GM18861 (cell line): ENCODE measurements at regions not wholly inside any gene's neighbourhood (a gene's known extent, or its start where the extent isn't known, plus 50 kb on each side); places are given as distances from the start of the nearest gene placed in this dataset.

Experiments used
- ATAC-seq: cut with Tn5 transposase; IDR thresholded peaks from one replicate; pipeline ENCODE4 v1.9.1; 2021; ENCODE audit not compliant: unreplicated experiment

DNA sequence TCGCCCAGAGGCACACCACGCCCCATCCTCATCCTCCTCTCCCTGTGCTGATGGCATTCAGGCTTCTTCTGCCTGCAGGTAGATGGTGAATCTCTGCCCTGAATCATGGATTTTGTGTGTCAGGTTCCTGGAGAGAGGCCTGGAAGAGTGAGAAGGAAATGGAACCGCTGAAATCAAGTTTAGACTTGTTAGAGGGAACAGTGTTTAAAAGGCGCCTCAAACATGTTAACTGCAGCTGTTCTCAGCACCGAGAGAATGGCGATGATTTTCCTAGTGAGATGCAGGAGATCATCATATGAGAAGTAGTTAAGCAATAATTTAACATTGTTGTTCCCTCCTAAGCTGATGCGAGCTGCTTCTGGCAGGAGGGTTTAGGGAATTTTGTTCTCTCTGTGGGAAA, 744.4 kb upstream of the EEF2KMT start:
- ATAC-seq, result no peak

DNA sequence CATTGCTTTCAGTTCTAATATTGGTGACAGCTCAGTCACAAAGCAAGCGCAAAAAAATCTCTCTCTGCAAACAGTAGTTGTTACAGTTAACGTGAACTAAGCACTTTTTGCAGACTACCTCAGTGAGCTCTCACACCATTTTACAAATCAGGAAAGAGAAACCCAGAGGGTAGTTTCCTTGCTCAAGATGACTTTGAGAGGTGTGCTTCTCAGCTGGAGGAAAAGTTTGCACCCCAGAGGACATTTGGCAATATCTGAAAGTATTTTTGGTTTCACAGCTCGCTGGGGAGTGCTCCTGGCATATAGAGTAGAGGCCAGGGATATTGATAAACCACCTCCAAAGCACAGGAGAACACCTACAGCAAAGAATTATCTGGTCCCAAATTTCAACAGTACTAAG, 741.1 kb upstream of the EEF2KMT start:
- ATAC-seq, result no peak

DNA sequence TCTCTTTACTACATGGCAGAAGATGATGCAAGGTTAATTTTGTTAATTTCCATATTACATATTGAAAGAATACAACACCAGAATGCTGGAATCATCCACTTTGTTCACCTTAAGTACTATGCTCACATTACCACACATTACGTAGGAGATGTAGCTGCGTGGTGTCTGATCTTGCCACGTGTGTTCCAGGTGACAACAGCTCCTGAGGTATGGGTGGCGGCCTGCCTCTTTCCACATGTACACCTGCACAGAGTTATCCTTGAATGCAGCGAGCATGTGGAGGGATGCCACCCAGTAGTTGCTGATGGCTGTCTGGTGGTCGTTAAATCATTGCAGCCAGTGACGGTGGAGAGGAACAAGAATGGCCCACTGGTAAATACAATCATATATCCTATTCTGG, 740.5 kb upstream of the EEF2KMT start:
- ATAC-seq, result no peak

DNA sequence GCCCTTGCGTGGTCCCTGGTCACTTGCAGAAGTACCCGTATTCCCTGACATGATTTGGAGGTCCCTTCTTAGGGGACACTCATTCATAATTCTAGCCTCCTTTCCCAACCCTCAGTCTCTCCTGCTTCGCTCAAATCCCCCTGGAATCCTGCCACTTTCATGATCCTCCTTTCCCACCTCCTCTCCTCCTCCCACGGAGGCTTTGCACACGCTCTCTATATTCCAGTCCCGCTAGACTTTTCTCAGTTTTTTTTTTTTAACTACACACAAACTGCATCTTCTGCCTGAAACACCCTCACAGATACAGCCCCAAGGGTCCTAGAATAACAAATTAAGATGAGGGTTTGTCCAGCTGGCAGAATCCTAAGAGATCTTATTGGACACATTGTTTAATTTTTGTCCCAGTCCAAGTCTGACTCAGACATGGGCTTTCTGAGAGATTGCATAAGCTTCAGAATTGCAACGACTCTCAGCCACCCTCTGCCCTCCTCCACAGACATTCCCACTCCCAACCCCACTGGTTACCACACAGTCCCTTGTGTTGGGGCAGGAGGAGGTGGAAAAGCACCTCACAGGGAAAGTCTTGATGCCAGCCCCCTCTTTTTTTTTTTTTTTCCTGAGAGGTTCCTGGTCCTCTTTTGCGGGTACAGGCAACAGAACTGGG, 739.5 kb upstream of the EEF2KMT start:
- no peak for ATAC-seq

DNA sequence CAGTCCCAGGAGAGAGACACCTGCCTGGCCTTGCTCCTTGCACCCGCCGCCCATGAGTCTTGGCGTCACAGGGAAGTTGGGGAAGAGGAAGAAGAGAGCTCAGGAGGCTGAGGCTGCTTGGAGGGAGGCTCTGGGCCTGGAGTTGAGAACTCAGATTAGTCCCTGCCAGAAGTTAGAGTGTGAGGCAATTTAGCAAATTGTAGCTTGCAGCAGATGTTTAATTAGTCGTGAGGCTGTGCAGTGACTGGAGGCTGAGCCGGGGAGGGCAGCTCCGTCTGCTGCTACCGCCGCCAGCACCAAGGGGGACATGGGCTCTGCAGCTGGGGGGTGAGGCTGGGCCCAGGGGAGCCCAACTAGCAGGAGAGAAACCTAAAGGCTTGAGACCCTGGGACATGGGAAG, 738.3 kb upstream of the EEF2KMT start:
- ATAC-seq, result no peak

DNA sequence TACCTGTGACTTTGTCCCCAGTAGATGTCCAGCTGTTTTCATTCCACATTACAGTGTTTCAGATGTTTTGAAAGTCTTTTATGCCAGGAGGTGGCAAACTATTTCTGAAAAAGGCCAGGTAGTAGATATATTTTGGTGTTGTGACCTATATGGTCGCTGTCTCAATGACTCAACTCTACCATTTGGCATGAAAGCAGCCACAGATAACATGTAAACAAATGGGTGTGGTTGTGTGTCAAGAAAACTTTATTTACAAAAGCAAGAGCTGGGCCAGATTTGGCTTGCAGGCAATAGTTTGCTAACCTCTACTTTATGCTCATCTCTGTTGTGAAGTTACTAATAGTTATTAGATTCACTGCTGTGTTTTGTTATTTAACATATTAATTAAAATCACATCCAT, 728.7 kb upstream of the EEF2KMT start:
- ATAC-seq, result no peak

DNA sequence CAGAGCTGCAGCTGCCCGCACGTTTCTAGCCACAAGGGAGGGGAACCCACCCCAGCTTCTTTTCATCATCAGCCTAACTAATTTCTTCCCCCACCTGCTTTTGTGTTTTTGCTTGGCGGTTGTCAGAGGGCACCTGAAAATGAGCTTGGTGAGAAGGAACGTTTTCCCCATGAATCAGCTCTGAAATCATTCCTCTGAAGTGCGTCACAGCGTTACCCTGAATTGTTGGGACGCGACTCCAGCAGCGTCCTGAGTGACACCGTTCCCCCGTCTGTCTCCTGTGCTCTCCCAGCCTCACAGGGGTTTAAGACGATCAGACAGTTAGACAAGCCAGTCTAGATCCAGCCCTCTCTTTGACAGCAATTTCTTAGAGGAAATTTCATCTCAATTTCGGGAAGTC, 722.9 kb upstream of the EEF2KMT start:
- no peak for ATAC-seq

DNA sequence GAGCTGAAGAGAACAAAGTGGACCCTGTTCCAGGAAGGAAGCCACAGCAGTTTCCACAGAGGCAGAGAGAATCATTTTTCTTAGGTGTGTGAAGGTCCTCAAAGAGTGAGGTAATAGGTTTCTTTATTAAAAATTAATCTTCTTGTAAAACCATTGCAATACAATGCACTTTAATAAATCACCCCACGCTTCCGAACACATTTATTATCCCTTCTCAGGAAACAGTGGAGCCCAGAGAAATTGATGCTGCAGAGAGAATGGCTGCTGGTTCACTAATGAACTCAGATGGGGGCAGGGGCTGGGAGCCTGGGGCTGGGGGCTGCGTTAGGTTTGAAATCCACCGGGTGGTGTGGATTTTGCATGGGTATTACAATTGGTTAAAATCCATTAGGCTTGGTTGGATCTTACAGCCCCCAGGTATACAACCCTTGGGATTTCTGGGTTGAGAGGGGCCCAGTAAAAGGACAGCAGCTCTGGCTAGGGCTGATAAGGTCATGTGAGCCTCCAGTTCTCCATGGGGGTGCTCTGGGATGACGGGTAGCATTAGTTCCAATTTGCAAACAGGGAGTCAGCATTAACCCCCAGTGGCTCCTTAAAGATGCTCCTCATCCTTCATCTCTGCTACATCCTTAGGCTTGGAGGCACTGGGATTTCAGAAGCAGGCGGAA, 718.1 kb upstream of the EEF2KMT start:
- ATAC-seq, result no peak

DNA sequence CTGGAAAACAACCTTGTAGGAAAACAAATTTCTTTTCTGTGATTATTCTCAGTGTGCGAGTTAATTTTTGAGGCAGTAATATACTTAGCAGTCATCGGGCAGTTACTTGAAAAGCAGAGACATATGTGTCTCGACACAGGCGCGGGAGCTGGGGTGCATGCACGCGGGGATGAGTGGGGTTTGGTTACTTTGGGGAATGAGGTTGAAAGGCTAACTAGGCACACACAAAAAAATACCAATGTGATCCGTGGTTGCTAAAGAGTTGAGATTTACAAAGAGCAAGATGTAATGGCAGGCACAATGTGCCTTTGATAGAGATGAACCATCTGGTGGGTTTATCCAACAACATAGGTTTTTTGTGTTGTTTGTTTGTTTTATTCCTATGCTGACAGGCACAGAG, 703.8 kb upstream of the EEF2KMT start:
- ATAC-seq, result no peak

DNA sequence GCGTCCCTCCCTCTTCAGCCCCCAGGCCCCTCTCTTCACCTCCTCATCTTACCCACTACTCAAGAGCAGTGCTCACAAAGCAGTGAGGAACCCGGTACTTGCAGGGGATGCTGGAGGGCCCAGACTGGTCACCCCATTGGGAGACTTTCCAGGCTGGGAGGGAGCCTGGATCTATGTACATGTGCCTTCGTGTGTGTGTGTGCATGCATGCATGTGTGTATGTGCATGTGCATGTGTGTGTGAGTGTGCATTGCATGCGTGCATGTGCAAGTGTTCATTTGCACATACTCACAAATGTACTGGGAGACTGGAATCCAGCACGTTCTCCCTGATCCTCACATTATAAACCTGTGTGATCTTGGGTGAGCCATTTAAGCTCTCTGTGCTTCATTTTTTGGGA, 696.0 kb upstream of the EEF2KMT start:
- ATAC-seq, result no peak

DNA sequence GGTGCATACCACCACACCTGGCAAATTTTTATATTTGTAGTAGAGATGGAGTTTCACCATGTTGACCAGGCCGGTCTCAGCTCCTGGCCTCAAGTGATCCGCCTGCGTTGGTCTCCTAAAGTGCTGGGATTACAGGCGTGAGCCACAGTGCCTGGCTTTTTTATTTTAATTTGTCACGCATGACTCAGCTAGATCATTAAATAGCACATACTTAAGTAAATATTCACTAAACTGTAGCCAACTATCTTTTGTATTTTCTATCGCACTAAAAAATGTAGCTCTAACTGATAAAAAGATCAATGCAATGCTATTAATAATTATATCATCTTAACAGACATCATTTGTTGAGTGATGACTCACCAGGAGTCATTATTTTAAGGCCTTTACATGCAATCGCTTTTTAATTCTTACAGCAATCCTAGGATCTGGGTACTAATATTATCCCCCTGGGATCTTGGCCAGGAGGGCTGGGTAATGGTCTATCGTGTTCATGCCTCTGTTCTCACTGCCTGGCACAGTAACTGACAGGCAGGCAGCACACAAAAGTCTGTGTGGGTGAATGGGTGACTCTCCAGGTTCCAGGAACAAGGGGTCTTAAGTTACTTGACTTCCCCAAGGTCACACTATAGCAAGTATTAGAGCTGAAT, 693.5 kb upstream of the EEF2KMT start:
- ATAC-seq, result no peak

DNA sequence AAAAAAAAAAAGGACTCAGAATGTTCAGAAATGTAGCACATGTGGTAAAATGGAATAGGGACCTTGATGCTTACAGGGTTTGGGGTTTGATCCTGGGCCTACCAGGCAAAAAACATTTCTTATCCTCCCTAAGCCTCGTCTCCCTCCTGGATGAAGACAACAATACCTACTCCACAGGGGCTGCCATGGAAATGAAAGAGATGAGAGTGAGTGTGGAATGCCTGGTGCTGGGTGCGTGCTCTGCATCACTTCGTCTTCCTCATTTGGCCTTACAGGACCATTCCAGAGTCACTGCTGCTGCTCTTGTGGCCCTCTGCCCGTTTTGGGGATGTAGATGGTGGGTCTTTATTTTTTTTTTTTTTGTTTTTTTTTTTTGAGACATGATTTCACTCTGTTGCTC, 692.9 kb upstream of the EEF2KMT start:
- no peak for ATAC-seq

DNA sequence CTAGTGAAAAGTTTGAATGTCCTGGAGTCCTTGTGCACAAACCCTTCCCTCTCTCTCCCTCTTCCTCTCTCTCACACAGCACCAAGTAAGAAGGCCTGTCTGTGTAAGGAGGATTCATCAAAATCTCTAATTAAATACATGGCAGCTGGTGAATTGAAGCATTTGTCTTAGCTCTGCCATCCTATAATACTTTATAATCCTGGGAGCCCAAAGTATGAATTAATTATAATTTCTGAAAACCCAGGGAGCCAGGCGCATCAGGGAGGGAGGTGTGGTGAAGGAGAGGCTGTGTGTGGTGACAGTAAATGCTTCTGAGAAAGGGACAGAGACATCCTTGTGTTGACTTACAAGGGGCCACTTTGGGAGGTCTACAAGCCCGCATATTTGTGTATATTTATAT, 691.4 kb upstream of the EEF2KMT start:
- ATAC-seq, result no peak

DNA sequence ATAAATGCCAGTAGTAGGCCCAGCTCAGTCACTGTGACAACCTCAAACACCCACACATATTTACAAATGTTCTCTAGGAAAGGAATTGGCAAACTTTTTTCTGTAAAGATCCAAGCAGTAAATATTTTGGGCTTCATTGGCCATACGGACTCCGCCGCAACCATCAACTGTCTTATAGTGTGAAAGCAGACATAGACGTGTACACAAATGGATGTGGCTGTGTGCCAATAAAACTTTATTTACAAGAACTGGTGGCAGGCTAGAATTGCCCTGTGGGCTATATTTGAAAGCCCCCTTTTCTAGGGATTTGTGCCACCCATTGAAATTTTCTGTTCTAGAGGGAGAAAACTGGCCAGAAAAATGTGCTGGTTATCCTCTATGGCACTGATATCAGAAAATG, 683.8 kb upstream of the EEF2KMT start:
- ATAC-seq, result no peak

DNA sequence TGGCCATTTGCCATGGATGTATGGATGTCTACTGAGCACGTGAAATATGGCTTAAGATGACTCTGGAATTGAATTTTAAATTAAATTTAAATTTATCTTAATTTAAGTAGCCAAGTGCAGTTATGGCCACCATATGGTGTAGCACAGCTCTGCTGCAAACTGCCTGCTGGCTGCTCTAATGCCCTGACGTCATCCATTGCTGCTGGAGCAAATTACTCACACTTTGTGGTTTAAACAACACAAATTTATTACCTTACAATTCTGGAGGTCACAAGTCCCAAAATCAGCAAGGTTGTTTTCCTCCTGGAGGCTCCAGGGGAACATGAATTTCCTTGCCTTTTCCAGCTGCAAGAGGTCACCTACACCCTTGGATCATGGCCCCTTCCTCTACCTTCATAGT, 679.3 kb upstream of the EEF2KMT start:
- no peak for ATAC-seq

DNA sequence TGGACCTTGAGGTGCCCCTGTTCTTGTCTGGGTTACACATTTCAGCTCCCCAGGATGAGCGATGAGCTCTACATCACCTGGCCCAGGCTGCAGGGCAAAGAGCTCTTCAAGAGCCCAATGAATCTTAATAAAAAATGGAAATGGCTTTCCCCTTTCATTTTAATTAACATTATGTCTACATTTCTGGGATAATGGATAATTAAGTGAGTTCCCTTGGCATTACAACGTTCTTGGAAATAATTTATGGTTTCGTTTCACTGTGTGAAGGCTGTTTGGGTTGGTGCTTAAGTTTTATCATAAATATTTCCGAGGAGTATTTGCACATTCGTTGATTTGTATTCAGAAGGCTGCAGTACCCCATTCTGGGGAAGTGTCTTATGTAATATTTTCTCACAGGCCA, 678.3 kb upstream of the EEF2KMT start:
- no peak for ATAC-seq

DNA sequence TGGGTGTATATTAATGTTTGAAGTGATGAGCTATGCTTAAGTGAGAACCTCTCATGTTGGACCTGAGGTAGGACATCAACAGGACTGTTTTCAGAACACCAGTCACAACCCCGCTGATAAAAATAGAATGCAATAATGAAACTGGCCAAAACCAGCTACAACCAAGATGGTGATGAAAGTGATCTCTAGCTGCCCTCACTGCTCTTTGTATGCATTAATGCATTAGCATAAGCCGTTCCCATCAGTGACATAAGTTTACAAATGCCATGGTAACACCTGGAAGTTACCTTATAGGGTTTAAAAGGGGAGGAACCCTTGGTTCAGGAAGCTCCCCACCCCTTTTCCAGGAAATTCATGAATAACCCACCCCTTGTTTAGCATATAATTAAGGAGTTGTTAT, 672.5 kb upstream of the EEF2KMT start:
- ATAC-seq, result no peak

DNA sequence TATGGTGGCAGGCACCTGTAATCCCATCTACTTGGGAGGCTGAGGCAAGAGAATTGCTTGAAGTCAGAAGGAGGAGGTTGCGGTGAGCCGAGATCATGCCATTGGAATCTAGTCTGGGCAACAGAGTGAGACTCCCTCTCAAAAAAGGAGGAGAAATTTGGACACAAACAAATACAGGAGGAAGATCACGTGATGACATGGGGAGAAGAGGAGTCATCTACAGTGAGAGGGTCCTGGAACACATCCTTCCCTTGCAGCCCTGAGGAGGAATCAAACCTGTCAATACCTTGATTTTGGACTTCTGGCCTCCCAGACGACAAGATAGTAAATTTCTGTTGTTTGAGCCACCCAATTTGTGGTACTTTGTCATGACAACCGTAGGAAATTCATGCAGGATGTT, 671.9 kb upstream of the EEF2KMT start:
- no peak for ATAC-seq

DNA sequence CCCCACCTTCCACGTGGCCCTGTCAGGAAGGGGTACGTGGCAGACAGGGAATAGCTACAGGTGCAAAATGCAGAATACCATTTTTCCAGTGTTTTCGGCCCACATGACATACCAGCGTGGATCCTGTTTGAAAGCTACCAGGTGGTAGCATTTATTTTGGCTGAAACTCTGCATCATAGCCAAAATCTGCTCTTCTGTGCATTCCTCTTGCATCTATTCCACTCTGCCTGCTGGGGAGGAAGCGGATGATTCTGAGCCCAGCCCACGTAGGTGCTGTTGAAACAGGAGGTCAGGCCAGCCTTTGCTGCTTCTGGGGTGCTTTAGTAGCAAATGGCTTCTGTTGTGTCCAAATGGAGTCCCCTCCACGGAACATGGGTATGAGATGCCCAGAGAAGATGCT, 670.9 kb upstream of the EEF2KMT start:
- ATAC-seq, result no peak

DNA sequence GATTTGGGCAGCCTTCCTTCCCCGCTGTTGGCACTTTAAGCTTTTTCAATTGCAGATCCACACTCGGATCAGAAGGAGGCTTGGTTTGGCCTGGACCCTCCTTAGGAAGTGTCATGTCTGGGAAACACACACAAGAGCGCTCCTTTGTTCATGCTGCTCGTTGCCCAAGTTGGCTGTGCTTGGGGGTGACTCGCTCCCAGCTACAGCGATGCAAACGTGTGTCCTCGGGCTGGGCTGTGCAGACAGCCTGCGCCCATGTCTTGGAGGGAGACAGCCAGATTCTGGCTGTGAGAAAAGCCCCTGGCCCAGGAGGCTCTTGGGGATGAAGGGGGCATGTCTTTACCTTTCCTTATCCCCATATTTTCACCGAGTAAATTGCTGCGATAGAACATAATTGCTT, 665.6 kb upstream of the EEF2KMT start:
- ATAC-seq, result no peak

DNA sequence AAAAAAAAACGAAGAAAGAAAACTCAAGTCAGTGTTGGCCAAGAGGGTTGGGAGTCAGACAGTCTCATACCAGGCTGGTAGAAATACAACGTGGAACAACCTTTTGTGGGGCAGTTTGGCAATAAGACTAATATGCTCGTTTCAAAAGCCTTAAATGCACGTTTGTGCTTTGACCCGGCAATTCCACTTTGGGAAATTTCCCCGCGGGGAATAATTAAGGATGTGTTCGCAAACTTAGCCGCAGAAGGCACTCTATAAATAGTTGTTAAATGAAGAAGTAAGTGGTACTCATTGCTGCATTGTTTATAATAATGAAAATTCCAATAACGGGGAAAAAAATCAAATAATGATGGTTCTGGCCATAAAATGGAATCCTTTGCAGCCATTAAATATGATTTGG, 664.8 kb upstream of the EEF2KMT start:
- no peak for ATAC-seq

DNA sequence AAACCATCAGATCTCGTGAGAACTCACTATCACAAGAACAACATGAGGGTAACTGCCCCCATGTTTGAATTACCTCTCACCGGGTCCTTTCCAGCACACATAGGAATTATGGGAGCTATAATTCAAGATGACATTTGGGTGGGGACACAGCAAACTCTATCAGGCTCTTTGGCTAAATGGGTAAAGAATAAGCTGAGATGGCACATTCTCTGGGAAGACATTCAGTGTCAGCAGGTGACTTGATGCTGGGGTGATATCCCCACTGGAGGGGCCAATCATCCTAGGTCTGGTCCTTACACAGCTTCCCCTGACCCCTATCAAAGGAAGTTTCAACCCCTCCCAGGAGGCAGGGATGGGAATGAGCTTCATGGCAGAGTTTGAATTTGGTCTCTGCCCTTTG, 664.0 kb upstream of the EEF2KMT start:
- ATAC-seq, result no peak

DNA sequence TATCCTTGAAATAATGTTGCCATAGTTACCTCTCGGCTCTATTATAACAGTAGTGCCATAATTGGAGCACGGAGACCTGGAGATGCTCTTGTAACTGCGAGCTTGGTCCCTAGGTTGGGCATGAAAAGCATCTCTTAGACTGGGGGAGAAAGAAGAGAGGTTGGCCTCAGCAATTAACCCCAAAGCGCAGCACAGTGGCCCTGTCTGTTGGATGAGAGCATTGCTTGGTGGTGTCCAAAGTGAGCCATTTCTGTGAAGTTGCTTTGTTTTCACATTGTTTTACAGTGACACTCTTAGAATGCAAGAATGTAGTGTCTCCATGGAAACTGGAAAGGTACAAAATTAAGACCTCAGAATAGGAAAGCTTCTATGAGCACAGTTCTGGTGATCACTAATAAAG, 660.7 kb upstream of the EEF2KMT start:
- ATAC-seq, result no peak
